ENCODE measurements at regions not wholly inside any gene's neighbourhood (a gene's known extent, or its start where the extent isn't known, plus 50 kb on each side); places are given as distances from the start of the nearest gene placed in this dataset.

DNA sequence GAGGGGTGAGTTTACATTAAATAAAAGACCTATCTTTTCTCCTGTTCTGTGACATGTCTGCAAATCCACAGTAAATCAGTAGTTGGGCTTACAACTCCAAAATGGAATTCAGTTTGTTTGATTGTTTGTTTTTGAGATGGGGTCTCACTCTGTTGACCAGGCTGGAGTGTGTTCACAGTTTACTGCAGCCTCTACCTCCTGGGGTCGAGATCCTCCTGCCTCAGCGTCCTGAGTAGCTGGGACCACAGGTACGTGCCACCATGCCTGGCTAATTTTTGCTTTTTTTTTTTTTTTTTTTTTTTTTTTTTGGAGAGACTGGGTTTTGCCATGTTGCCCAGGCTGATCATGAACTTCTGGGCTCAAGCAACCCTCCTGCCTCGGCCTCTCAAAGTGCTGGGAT is 63.5 kb upstream of the ADPGK start:
- TF ChIP-seq CTCF (IDR thresholded peaks at IDR 0.05; ENCODE audit: low read depth, low read length) (no peak), EZH2phosphoT487 (IDR thresholded peaks at IDR 0.05; ENCODE audit: low read depth) (no peak)
